MCF 10A (cell line): ENCODE measurements at regions not wholly inside any gene's neighbourhood (a gene's known extent, or its start where the extent isn't known, plus 50 kb on each side); places are given as distances from the start of the nearest gene placed in this dataset.

Experiments used
- BruUV-seq: library from RNA; stranded (reverse); fragments of 400-500 nt; replicated peaks from 2 replicates; lab custom pipeline; 2021; lab: Mats Ljungman, UMichigan
- CTCF ChIA-PET: fragments of 300-600 bp; sonication (Branson Sonifier 250); formaldehyde crosslinking; extraction: SDS; loops from one replicate; lab custom pipeline; 2021; ENCODE audit warnings: antibody characterized with exemption, inconsistent platforms; lab: Yijun Ruan, JAX
- POLR2A ChIA-PET: fragments of 300-600, 350-650 bp; sonication (Branson Sonifier 250); formaldehyde crosslinking; extraction: SDS; loops from one replicate; lab custom pipeline; 2020; ENCODE audit warnings: antibody characterized with exemption, inconsistent platforms; lab: Yijun Ruan, JAX
- DNase-seq: peaks from one replicate; pipeline ENCODE4 v3.0.0-alpha.2; 2018; ENCODE audit not compliant: unreplicated experiment
- H3K27ac Mint-ChIP-seq: one replicate; pipeline ENCODE4 v1.8.0; 2022; ENCODE audit warnings: mild to moderate bottlenecking, low read depth, mixed read lengths; ENCODE audit not compliant: unreplicated experiment
- H3K27me3 Mint-ChIP-seq: one replicate; pipeline ENCODE4 v1.8.0; 2022; ENCODE audit warnings: mixed read lengths; ENCODE audit not compliant: insufficient read depth, unreplicated experiment
- H3K36me3 Mint-ChIP-seq: one replicate; pipeline ENCODE4 v1.8.0; 2022; ENCODE audit warnings: mild to moderate bottlenecking, moderate library complexity, mixed read lengths; ENCODE audit not compliant: insufficient read depth, unreplicated experiment
- H3K4me1 Mint-ChIP-seq: one replicate; pipeline ENCODE4 v1.8.0; 2022; ENCODE audit warnings: mixed read lengths; ENCODE audit not compliant: insufficient read depth, unreplicated experiment
- H3K4me3 Mint-ChIP-seq: one replicate; pipeline ENCODE4 v1.8.0; 2022; ENCODE audit warnings: mild to moderate bottlenecking, moderate library complexity, mixed read lengths; ENCODE audit not compliant: unreplicated experiment
- H3K9me3 Mint-ChIP-seq: one replicate; pipeline ENCODE4 v1.8.0; 2022; ENCODE audit warnings: mixed read lengths; ENCODE audit not compliant: unreplicated experiment
- CTCF ChIP-seq: fragments of 200-600 bp; IDR thresholded peaks from one replicate; pipeline ENCODE4 v1.8.0; 2022; ENCODE audit warnings: antibody characterized with exemption, mild to moderate bottlenecking; ENCODE audit not compliant: unreplicated experiment
- intact Hi-C: fragments of 100-400 bp; cut with micrococcal nuclease; formaldehyde crosslinking; loops from 2 replicates; pipeline ENCODE4 v1.14.1; 2022

GRCh38 chr6:94623586-94623985, 953.7 kb upstream of the MANEA start:
- DNase-seq, result no peak
- TF ChIP-seq CTCF, result no peak
- Mint-ChIP-seq H3K27me3 (peaks cover 68% of the 10 kb centered on the region), H3K4me3 (no peak overlapping the region), H3K4me1 (no peaks in the 10 kb centered on the region), H3K36me3 (peaks cover 6% of the 10 kb centered on the region), H3K9me3 (no peaks in the 10 kb centered on the region), H3K27ac (no peak overlapping the region)
- ChIA-PET CTCF (no interaction called here), POLR2A (no interaction called here)
- intact Hi-C loops, result no loop called here
- no TSS peak for BruUV-seq

GRCh38 chr6:94622783-94623182, 954.6 kb upstream of the MANEA start:
- Mint-ChIP-seq H3K4me1 (no peaks in the 10 kb centered on the region), H3K36me3 (no peaks in the 10 kb centered on the region), H3K27me3 (peaks cover 60% of the 10 kb centered on the region), H3K9me3 (no peaks in the 10 kb centered on the region), H3K4me3 (no peak overlapping the region), H3K27ac (no peak overlapping the region)
- DNase-seq, result no peak
- TF ChIP-seq CTCF, result no peak
- BruUV-seq, result no TSS peak
- intact Hi-C loops, result no loop called here
- ChIA-PET CTCF (interaction anchor here (1.1 kb wide), 1 partner anchor 21 kb away, joined by 5 read pairs; no protein-coding TSS in a partner anchor), POLR2A (no interaction called here)

GRCh38 chr6:94600636-94601035, 976.7 kb upstream of the MANEA start:
- DNase-seq, result no peak
- Mint-ChIP-seq H3K36me3 (no peaks in the 10 kb centered on the region), H3K27ac (no peak overlapping the region), H3K4me1 (no peaks in the 10 kb centered on the region), H3K9me3 (no peaks in the 10 kb centered on the region), H3K4me3 (no peak overlapping the region), H3K27me3 (peaks cover 51% of the 10 kb centered on the region)
- TF ChIP-seq CTCF, result no peak
- BruUV-seq, result no TSS peak
- intact Hi-C loops, result no loop called here
- ChIA-PET CTCF (no interaction called here), POLR2A (no interaction called here)

GRCh38 chr6:94597487-94597886, 979.8 kb upstream of the MANEA start:
- BruUV-seq, result no TSS peak
- intact Hi-C loops, result no loop called here
- ChIA-PET POLR2A (no interaction called here), CTCF (no interaction called here)
- Mint-ChIP-seq H3K4me1 (no peaks in the 10 kb centered on the region), H3K36me3 (no peaks in the 10 kb centered on the region), H3K27me3 (peaks cover 69% of the 10 kb centered on the region), H3K27ac (no peak overlapping the region), H3K4me3 (no peak overlapping the region), H3K9me3 (no peaks in the 10 kb centered on the region)
- no peak for TF ChIP-seq CTCF
- no peak for DNase-seq
